Mesenchymal stem cell (in vitro differentiated cells and primary cell): ENCODE measurements at regions not wholly inside any gene's neighbourhood (a gene's known extent, or its start where the extent isn't known, plus 50 kb on each side); places are given as distances from the start of the nearest gene placed in this dataset.

Source experiments
- DNase-seq: peaks from one replicate; pipeline ENCODE4 v3.0.0-alpha.2; 2013
- H2AFZ ChIP-seq: one replicate; pipeline ENCODE4 v1.6.1; 2013; ENCODE audit warnings: low read depth, mild to moderate bottlenecking, control low read depth, inconsistent platforms, low read length, moderate library complexity
- H2AK5ac ChIP-seq: 2 replicates; pipeline ENCODE4 v1.6.1; 2013; ENCODE audit warnings: low read length, moderate library complexity, mild to moderate bottlenecking, inconsistent platforms; ENCODE audit not compliant: severe bottlenecking
- H2BK120ac ChIP-seq: one replicate; pipeline ENCODE4 v1.6.1; 2013; ENCODE audit warnings: low read depth, mild to moderate bottlenecking, inconsistent platforms, low read length, moderate library complexity
- H2BK12ac ChIP-seq, 2 experiments: one replicate each; pipeline ENCODE4 v1.6.1; 2013; ENCODE audit warnings: inconsistent platforms in 2 of 2, low read length in 2 of 2, mild to moderate bottlenecking in 2 of 2, moderate library complexity in 2 of 2, control low read depth in 1 of 2
- H2BK15ac ChIP-seq: one replicate; pipeline ENCODE4 v1.6.1; 2013; ENCODE audit warnings: mild to moderate bottlenecking, low read depth, inconsistent platforms; ENCODE audit not compliant: poor library complexity, severe bottlenecking
- H2BK5ac ChIP-seq: 2 replicates; pipeline ENCODE4 v1.6.1; 2013; ENCODE audit warnings: low read depth, mild to moderate bottlenecking, low read length, control low read depth, inconsistent platforms; ENCODE audit not compliant: poor library complexity, severe bottlenecking
- H3K14ac ChIP-seq, 2 experiments: one replicate each; pipeline ENCODE4 v1.6.1; 2013; ENCODE audit warnings: inconsistent platforms in 2 of 2, low read length in 2 of 2, control low read depth in 1 of 2, mild to moderate bottlenecking in 1 of 2, moderate library complexity in 1 of 2
- H3K18ac ChIP-seq, 2 experiments: one replicate each; pipeline ENCODE4 v1.6.1; 2013; ENCODE audit warnings: inconsistent platforms in 2 of 2, low read length in 2 of 2, control low read depth in 1 of 2, low read depth in 1 of 2, mild to moderate bottlenecking in 1 of 2
- H3K23ac ChIP-seq, 2 experiments: one replicate each; pipeline ENCODE4 v1.6.1; 2013; ENCODE audit warnings: inconsistent platforms in 2 of 2, low read length in 2 of 2, mild to moderate bottlenecking in 2 of 2, moderate library complexity in 2 of 2, control low read depth in 1 of 2
- H3K27ac ChIP-seq: 2 replicates; pipeline ENCODE4 v1.5.1; 2013; ENCODE audit warnings: mild to moderate bottlenecking, moderate library complexity, low read length, control low read depth, inconsistent platforms; ENCODE audit not compliant: poor library complexity, severe bottlenecking
- H3K27me3 ChIP-seq, 2 experiments: 2 replicates each; pipeline versions ENCODE4 v1.6.1 to v1.7.0; 2013; ENCODE audit warnings: low read length in 2 of 2, mild to moderate bottlenecking in 2 of 2, moderate library complexity in 2 of 2, control low read depth in 1 of 2, inconsistent platforms in 1 of 2; ENCODE audit not compliant: control insufficient read depth in 1 of 2, insufficient read depth in 1 of 2
- H3K36me3 ChIP-seq, 2 experiments: 2 replicates each; pipeline versions ENCODE4 v1.6.1 to v1.7.0; 2013; ENCODE audit warnings: low read length in 2 of 2, control low read depth in 1 of 2, inconsistent platforms in 1 of 2, low read depth in 1 of 2, mild to moderate bottlenecking in 1 of 2; ENCODE audit not compliant: insufficient read depth in 2 of 2, control insufficient read depth in 1 of 2
- H3K4ac ChIP-seq, 2 experiments: one replicate each; pipeline ENCODE4 v1.6.1; 2013; ENCODE audit warnings: inconsistent platforms in 2 of 2, low read length in 2 of 2, mild to moderate bottlenecking in 2 of 2, moderate library complexity in 2 of 2, control low read depth in 1 of 2, low read depth in 1 of 2
- H3K4me1 ChIP-seq: 2 replicates; pipeline ENCODE4 v1.6.1; 2013; ENCODE audit warnings: low read depth, low read length, control low read depth; ENCODE audit not compliant: control insufficient read depth, insufficient read depth
- H3K4me2 ChIP-seq: 2 replicates; pipeline ENCODE4 v1.6.1; 2013; ENCODE audit warnings: low read length, mild to moderate bottlenecking, inconsistent platforms; ENCODE audit not compliant: poor library complexity, severe bottlenecking
- H3K4me3 ChIP-seq, 2 experiments: 2 replicates each; pipeline versions ENCODE4 v1.5.1 to v1.7.0; 2013; ENCODE audit warnings: low read length in 2 of 2, mild to moderate bottlenecking in 2 of 2, control low read depth in 1 of 2, low read depth in 1 of 2; ENCODE audit not compliant: insufficient read depth in 1 of 2
- H3K79me1 ChIP-seq: replicated peaks from 2 replicates; pipeline ENCODE4 v1.6.1; 2013; ENCODE audit warnings: mild to moderate bottlenecking, control low read depth, low read length, inconsistent platforms; ENCODE audit not compliant: poor library complexity, severe bottlenecking
- H3K9ac ChIP-seq: 2 replicates; pipeline ENCODE4 v1.7.0; 2013; ENCODE audit warnings: mild to moderate bottlenecking, low read length, moderate library complexity
- H3K9me3 ChIP-seq: 2 replicates; pipeline ENCODE4 v1.7.0; 2013; ENCODE audit warnings: mild to moderate bottlenecking, low read length; ENCODE audit not compliant: control insufficient read depth
- H4K8ac ChIP-seq: one replicate; pipeline ENCODE4 v1.6.1; 2013; ENCODE audit warnings: inconsistent platforms, mild to moderate bottlenecking, low read length, moderate library complexity
- H4K91ac ChIP-seq: one replicate; pipeline ENCODE4 v1.6.1; 2013; ENCODE audit warnings: mild to moderate bottlenecking, low read length, inconsistent platforms
- WGBS: methylation state at CpG from one replicate; pipeline ENCODE4 v1.1.7; 2013; ENCODE audit warnings: mixed read lengths; 5-methylcytosine and 5-hydroxymethylcytosine counted together

DNA sequence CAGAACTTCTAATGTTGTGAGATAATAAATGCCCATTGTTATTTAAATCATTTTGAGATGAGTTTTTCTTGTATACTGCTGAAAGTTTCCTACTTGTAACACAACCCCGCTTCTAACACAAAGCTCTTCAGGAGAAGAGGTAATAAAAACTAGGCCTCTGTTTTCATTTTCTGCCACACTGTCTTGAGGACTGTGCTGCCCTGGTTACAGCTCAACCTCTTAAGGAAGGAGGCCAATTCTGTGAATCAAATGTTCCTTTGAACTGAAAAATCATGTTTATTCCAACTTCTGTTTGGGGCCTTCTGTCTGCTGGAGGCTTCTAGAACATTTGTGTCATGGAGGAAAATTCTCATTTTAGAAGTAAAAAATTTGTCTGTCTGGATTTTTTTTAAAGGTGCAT is 100.3 kb downstream of the LRIG3 start:
- H2BK12ac ChIP-seq: no peak overlapping the region
- H3K36me3 ChIP-seq: no peaks in the 10 kb centered on the region
- H2BK120ac ChIP-seq: no peak overlapping the region
- H2AK5ac ChIP-seq: no peak overlapping the region
- H2BK5ac ChIP-seq: no peak overlapping the region
- H3K4me1 ChIP-seq: no peaks in the 10 kb centered on the region
- no peak overlapping the region for H3K4ac ChIP-seq
- peak overlapping the region; percentile 17 for H3K9ac ChIP-seq
- no peak overlapping the region for H3K4me2 ChIP-seq
- no peaks in the 10 kb centered on the region for H3K9me3 ChIP-seq
- peak; percentile 24 for DNase-seq
- H3K23ac ChIP-seq: no peak overlapping the region
- H3K14ac ChIP-seq: no peak overlapping the region
- WGBS: 78% methylated on average over 1 of the region's 1 CpG
- H4K8ac ChIP-seq: no peak overlapping the region
- no peak overlapping the region for H2BK15ac ChIP-seq
- H3K27me3 ChIP-seq: no peaks in the 10 kb centered on the region
- no peak overlapping the region for H4K91ac ChIP-seq
- H2AFZ ChIP-seq: no peak overlapping the region
- H3K4me3 ChIP-seq: no peak overlapping the region
- H3K27ac ChIP-seq: no peak overlapping the region
- no peaks in the 10 kb centered on the region for H3K79me1 ChIP-seq
- no peak overlapping the region for H3K18ac ChIP-seq
